Astrocyte (in vitro differentiated cells and primary cell): ENCODE measurements at regions not wholly inside any gene's neighbourhood (a gene's known extent, or its start where the extent isn't known, plus 50 kb on each side); places are given as distances from the start of the nearest gene placed in this dataset.

Source experiments
- DNase-seq: peaks from one replicate; pipeline ENCODE4 v3.0.0-alpha.2; 2010; ENCODE audit warnings: low read depth
- FAIRE-seq: peaks from 2 replicates; lab custom pipeline; 2011; peaks lifted over from hg19 to GRCh38; lab: Jason Lieb, UNC
- H2AFZ ChIP-seq: 2 replicates; pipeline ENCODE4 v1.6.0; 2012; ENCODE audit warnings: low read depth, low read length, inconsistent platforms
- H3K27ac ChIP-seq: 2 replicates; pipeline ENCODE4 v1.5.1; 2011; ENCODE audit warnings: low read depth, low read length, inconsistent platforms
- H3K27me3 ChIP-seq: 2 replicates; pipeline ENCODE4 v1.6.0; 2011; ENCODE audit warnings: low read length, inconsistent platforms; ENCODE audit not compliant: insufficient read depth
- H3K36me3 ChIP-seq: 2 replicates; pipeline ENCODE4 v1.5.1; 2011; ENCODE audit warnings: low read length, inconsistent platforms; ENCODE audit not compliant: insufficient read depth
- H3K4me1 ChIP-seq: 2 replicates; pipeline ENCODE4 v1.5.1; 2011; ENCODE audit warnings: low read length, inconsistent platforms; ENCODE audit not compliant: insufficient read depth
- H3K4me2 ChIP-seq: 2 replicates; pipeline ENCODE4 v1.6.0; 2012; ENCODE audit warnings: low read length, inconsistent platforms
- H3K4me3 ChIP-seq: 2 replicates; pipeline ENCODE4 v1.5.1; 2011; ENCODE audit warnings: low read depth, mild to moderate bottlenecking, low read length, inconsistent platforms; ENCODE audit not compliant: insufficient read depth
- H3K79me2 ChIP-seq: 2 replicates; pipeline ENCODE4 v1.6.0; 2012; ENCODE audit warnings: mild to moderate bottlenecking, low read length, inconsistent platforms; ENCODE audit not compliant: insufficient read depth
- H3K9ac ChIP-seq: 2 replicates; pipeline ENCODE4 v1.6.0; 2012; ENCODE audit warnings: mild to moderate bottlenecking, low read length, inconsistent platforms
- H3K9me3 ChIP-seq: 2 replicates; pipeline ENCODE4 v1.5.1; 2012; ENCODE audit warnings: low read depth, mild to moderate bottlenecking, low read length, inconsistent platforms; ENCODE audit not compliant: insufficient read depth
- H4K20me1 ChIP-seq: 2 replicates; pipeline ENCODE4 v1.6.0; 2012; ENCODE audit warnings: low read length, inconsistent platforms; ENCODE audit not compliant: insufficient read depth
- H3K27ac Mint-ChIP-seq: one replicate; pipeline ENCODE4 v1.8.0; 2021; ENCODE audit warnings: mild to moderate bottlenecking, mixed read lengths; ENCODE audit not compliant: unreplicated experiment
- H3K27me3 Mint-ChIP-seq: one replicate; pipeline ENCODE4 v1.8.0; 2021; ENCODE audit warnings: low read depth, mixed read lengths; ENCODE audit not compliant: unreplicated experiment
- H3K36me3 Mint-ChIP-seq: one replicate; pipeline ENCODE4 v1.8.0; 2021; ENCODE audit warnings: low read depth, mixed read lengths; ENCODE audit not compliant: unreplicated experiment
- H3K4me1 Mint-ChIP-seq: one replicate; pipeline ENCODE4 v1.8.0; 2021; ENCODE audit warnings: low read depth, mixed read lengths; ENCODE audit not compliant: unreplicated experiment
- H3K4me3 Mint-ChIP-seq: one replicate; pipeline ENCODE4 v1.8.0; 2021; ENCODE audit warnings: mild to moderate bottlenecking, moderate library complexity, mixed read lengths; ENCODE audit not compliant: unreplicated experiment
- H3K9me3 Mint-ChIP-seq: one replicate; pipeline ENCODE4 v1.8.0; 2021; ENCODE audit warnings: mild to moderate bottlenecking, mixed read lengths; ENCODE audit not compliant: unreplicated experiment
- CTCF ChIP-seq: IDR thresholded peaks from 2 replicates; pipeline ENCODE4 v1.5.1; 2011; ENCODE audit warnings: low read depth, mild to moderate bottlenecking, inconsistent platforms, low read length, moderate library complexity; ENCODE audit not compliant: insufficient read depth
- EZH2 ChIP-seq: IDR thresholded peaks from 2 replicates; pipeline ENCODE4 v1.6.1; 2012; ENCODE audit warnings: mild to moderate bottlenecking, low read length, inconsistent platforms; ENCODE audit not compliant: insufficient read depth

GRCh38 chr18:29056800-29057199 lies 879.9 kb upstream of the CDH2 start:
- Histone ChIP-seq H3K36me3 (no peaks in the 10 kb centered on the region), H3K27me3 (no peaks in the 10 kb centered on the region), H2AFZ (no peak overlapping the region), H3K4me3 (no peak overlapping the region), H3K9me3 (no peaks in the 10 kb centered on the region), H3K4me2 (no peak overlapping the region), H3K27ac (no peak overlapping the region), H3K4me1 (no peaks in the 10 kb centered on the region), H3K9ac (no peak overlapping the region), H3K79me2 (no peaks in the 10 kb centered on the region), H4K20me1 (no peaks in the 10 kb centered on the region)
- no peak for DNase-seq
- H3K27me3 Mint-ChIP-seq: no peaks in the 10 kb centered on the region
- TF ChIP-seq CTCF (no peak), EZH2 (no peak)
- peaks cover 6% of the 10 kb centered on the region for H3K9me3 Mint-ChIP-seq
- no peaks in the 10 kb centered on the region for H3K36me3 Mint-ChIP-seq
- H3K4me1 Mint-ChIP-seq: no peaks in the 10 kb centered on the region
- FAIRE-seq: no peak
- H3K27ac Mint-ChIP-seq: no peak overlapping the region
- H3K4me3 Mint-ChIP-seq: no peak overlapping the region

- H3K4me1 ChIP-seq: no peaks in the 10 kb centered on the region
- peaks cover 2% of the 10 kb centered on the region for H3K36me3 Mint-ChIP-seq
- H4K20me1 ChIP-seq: no peaks in the 10 kb centered on the region
- DNase-seq (no peak), FAIRE-seq (no peak)
- no peak overlapping the region for H3K27ac ChIP-seq
- TF ChIP-seq CTCF (no peak), EZH2 (no peak)
- no peaks in the 10 kb centered on the region for H3K27me3 ChIP-seq
- no peaks in the 10 kb centered on the region for H3K27me3 Mint-ChIP-seq
- no peaks in the 10 kb centered on the region for H3K9me3 ChIP-seq
- H3K36me3 ChIP-seq: no peaks in the 10 kb centered on the region
- no peak overlapping the region for H3K4me2 ChIP-seq
- peak overlapping the region; percentile 2 for H2AFZ ChIP-seq
- H3K27ac Mint-ChIP-seq: no peak overlapping the region
- H3K9ac ChIP-seq: no peak overlapping the region
- no peak overlapping the region for H3K4me3 Mint-ChIP-seq
- no peaks in the 10 kb centered on the region for H3K4me1 Mint-ChIP-seq
- no peak overlapping the region for H3K4me3 ChIP-seq
- peaks cover 9% of the 10 kb centered on the region for H3K9me3 Mint-ChIP-seq
- H3K79me2 ChIP-seq: no peaks in the 10 kb centered on the region
These were observed 865.0 kb upstream of the CDH2 start for GRCh38 chr18:29041976-29042375.

- DNase-seq (peak; percentile 15), FAIRE-seq (no peak)
- Histone ChIP-seq H3K4me3 (no peak overlapping the region), H3K36me3 (no peaks in the 10 kb centered on the region), H3K4me2 (no peak overlapping the region), H3K27ac (no peak overlapping the region), H3K27me3 (no peaks in the 10 kb centered on the region), H4K20me1 (no peaks in the 10 kb centered on the region), H3K9ac (no peak overlapping the region), H2AFZ (peak overlapping the region; percentile 23), H3K9me3 (no peaks in the 10 kb centered on the region), H3K4me1 (no peaks in the 10 kb centered on the region), H3K79me2 (no peaks in the 10 kb centered on the region)
- no peaks in the 10 kb centered on the region for H3K27me3 Mint-ChIP-seq
- H3K9me3 Mint-ChIP-seq: peaks cover under 1% of the 10 kb centered on the region
- TF ChIP-seq CTCF (no peak), EZH2 (no peak)
- H3K36me3 Mint-ChIP-seq: no peaks in the 10 kb centered on the region
- H3K4me3 Mint-ChIP-seq: no peak overlapping the region
- H3K4me1 Mint-ChIP-seq: peaks cover 5% of the 10 kb centered on the region
- H3K27ac Mint-ChIP-seq: peak overlapping the region; percentile 80
These were observed 857.4 kb upstream of the CDH2 start for GRCh38 chr18:29034113-29034856.
